EL (cell line): ENCODE measurements at regions not wholly inside any gene's neighbourhood (a gene's known extent, or its start where the extent isn't known, plus 50 kb on each side); places are given as distances from the start of the nearest gene placed in this dataset.

Experiments
- DNase-seq: peaks from one replicate; pipeline ENCODE4 v3.0.0-alpha.2; 2016

- no peak for DNase-seq
These were observed 55.0 kb downstream of the GPR6 start for GRCh38 chr6:110033101-110033500.

- no peak for DNase-seq
These were observed 55.9 kb downstream of the GPR6 start for GRCh38 chr6:110033749-110034666.

GRCh38 chr6:110034667-110035036, 56.5 kb downstream of the GPR6 start:
- no peak for DNase-seq

GRCh38 chr6:110035321-110035720, 57.2 kb downstream of the GPR6 start:
- no peak for DNase-seq

- no peak for DNase-seq
These were observed 58.5 kb downstream of the GPR6 start for GRCh38 chr6:110036408-110037302.

- no peak for DNase-seq
These were observed 59.7 kb downstream of the GPR6 start for GRCh38 chr6:110037726-110038295.

- peak; percentile 87 for DNase-seq
These were observed 61.4 kb downstream of the GPR6 start for GRCh38 chr6:110039364-110039980.

- DNase-seq, result peak; percentile 53
These were observed 61.9 kb downstream of the GPR6 start for GRCh38 chr6:110039981-110040383.

GRCh38 chr6:110040716-110041115, 62.6 kb downstream of the GPR6 start:
- no peak for DNase-seq

- DNase-seq, result no peak
These were observed 63.0 kb downstream of the GPR6 start for GRCh38 chr6:110041126-110041525.

GRCh38 chr6:110041830-110042229, 63.7 kb downstream of the GPR6 start:
- no peak for DNase-seq

GRCh38 chr6:110042670-110043296, 64.7 kb downstream of the GPR6 start:
- DNase-seq, result no peak

GRCh38 chr6:110043366-110043994, 65.4 kb downstream of the GPR6 start:
- no peak for DNase-seq

- DNase-seq, result no peak
These were observed 66.0 kb downstream of the GPR6 start for GRCh38 chr6:110044096-110044495.

- no peak for DNase-seq
These were observed 66.5 kb downstream of the GPR6 start for GRCh38 chr6:110044622-110045021.

GRCh38 chr6:110048221-110048875, 70.2 kb downstream of the GPR6 start:
- DNase-seq, result peak; percentile 16

- DNase-seq, result no peak
These were observed 71.8 kb downstream of the GPR6 start for GRCh38 chr6:110049696-110050439.
